ENCODE measurements at regions not wholly inside any gene's neighbourhood (a gene's known extent, or its start where the extent isn't known, plus 50 kb on each side); places are given as distances from the start of the nearest gene placed in this dataset.

DNA sequence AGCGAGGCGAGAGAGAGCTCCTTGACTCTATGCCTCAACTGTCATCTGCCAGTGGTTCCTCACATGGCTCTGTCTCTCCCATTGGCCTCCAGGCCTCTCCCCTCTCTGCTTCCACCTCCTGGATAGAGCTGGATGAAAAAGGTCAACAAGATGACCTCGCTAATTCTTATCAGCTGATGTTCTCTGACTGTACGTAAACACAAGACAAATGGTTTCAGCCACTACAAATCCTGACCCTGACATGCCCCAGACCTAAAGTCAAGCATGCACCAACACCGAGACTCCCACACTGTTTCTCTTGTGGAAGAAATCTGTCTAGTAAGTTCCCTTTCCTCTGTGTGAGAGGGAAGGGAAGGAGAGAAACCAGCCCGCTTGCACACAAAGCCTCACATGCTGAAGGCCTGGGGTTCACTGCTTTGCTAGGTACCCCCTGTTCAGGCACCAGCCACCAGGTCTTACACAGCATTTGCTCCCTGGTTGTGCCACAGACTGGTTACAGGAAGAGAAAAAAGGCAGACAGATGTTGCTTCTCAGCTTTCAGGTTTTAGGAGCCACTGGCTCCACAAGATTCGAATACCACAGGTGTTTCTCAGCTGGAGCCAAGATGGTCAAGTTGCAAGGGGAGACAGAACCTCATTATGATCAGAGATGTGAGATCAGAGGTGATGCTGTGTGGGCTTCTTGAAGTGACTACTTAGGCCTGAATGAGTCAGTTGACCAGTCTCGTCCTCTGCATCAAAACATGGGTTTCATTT lies 592.5 kb downstream of the CCDC171 start:
- Histone ChIP-seq H3K27me3 (replicated peaks) (no peaks in the 10 kb centered on the region), H3K4me3 (ENCODE audit: low read depth, low read length) (no peak overlapping the region), H3K36me3 (replicated peaks) (no peaks in the 10 kb centered on the region), H3K27ac (no peak overlapping the region)
- in situ Hi-C loops (cut with HindIII; ENCODE audit: low pct_ligation_motif_present, low sequenced_read_pairs): no loop called here
- DNase-seq: no peak
- TF ChIP-seq, protein P1, sequence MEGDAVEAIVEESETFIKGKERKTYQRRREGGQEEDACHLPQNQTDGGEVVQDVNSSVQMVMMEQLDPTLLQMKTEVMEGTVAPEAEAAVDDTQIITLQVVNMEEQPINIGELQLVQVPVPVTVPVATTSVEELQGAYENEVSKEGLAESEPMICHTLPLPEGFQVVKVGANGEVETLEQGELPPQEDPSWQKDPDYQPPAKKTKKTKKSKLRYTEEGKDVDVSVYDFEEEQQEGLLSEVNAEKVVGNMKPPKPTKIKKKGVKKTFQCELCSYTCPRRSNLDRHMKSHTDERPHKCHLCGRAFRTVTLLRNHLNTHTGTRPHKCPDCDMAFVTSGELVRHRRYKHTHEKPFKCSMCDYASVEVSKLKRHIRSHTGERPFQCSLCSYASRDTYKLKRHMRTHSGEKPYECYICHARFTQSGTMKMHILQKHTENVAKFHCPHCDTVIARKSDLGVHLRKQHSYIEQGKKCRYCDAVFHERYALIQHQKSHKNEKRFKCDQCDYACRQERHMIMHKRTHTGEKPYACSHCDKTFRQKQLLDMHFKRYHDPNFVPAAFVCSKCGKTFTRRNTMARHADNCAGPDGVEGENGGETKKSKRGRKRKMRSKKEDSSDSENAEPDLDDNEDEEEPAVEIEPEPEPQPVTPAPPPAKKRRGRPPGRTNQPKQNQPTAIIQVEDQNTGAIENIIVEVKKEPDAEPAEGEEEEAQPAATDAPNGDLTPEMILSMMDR (IDR thresholded peaks at IDR 0.05; ENCODE audit: low read depth, low read length, missing control alignments): no peak

DNA sequence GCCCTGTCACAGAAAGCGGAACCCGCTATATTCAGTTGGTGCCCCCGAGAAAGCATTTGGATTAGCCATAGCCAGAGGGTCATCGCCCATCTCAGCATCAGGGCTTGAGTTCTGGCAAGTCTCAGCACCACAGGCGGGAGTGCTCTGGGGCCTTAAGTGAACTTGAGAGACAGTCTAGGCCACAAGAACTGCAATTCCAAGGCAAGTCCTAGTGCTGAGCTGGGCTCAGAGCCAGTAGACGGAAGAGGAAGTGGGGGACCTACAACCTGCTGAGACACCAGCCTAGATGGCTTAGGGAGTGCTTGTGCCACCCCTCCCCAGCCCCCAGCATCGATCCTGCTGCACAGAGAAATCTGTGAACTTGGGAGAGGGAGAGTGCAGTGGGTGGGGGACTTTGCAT lies 594.9 kb downstream of the CCDC171 start:
- in situ Hi-C loops (cut with HindIII; ENCODE audit: low pct_ligation_motif_present, low sequenced_read_pairs): no loop called here
- Histone ChIP-seq H3K4me3 (ENCODE audit: low read depth, low read length) (no peak overlapping the region), H3K27me3 (replicated peaks) (no peaks in the 10 kb centered on the region), H3K27ac (no peak overlapping the region), H3K36me3 (replicated peaks) (no peaks in the 10 kb centered on the region)
- TF ChIP-seq, protein P1 (IDR thresholded peaks at IDR 0.05; ENCODE audit: low read depth, low read length, missing control alignments): no peak
- DNase-seq: no peak

DNA sequence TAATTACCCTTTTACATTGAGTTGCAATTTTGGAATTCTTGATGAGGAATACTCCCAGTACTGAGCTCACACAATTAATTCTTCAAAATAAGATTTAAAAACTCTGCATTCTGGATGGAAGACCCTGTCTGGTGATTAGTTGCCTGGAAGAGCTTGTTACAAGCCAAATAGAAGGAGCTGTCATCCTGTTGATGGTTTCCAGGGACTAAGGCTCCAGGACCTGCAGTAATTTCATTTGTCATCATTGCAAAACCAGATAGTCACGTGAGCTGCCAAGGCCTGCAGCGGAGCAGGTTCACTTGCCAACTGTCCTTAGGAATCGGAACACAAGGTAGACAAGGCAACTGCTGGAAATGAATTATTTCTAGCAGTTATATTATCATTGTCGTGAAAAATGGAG lies 597.7 kb downstream of the CCDC171 start:
- H3K4me3 ChIP-seq (ENCODE audit: low read depth, low read length): no peak overlapping the region
- in situ Hi-C loops (cut with HindIII; ENCODE audit: low pct_ligation_motif_present, low sequenced_read_pairs): no loop called here
- no peaks in the 10 kb centered on the region for H3K27me3 ChIP-seq (replicated peaks)
- DNase-seq: no peak
- TF ChIP-seq, protein P1 (IDR thresholded peaks at IDR 0.05; ENCODE audit: low read depth, low read length, missing control alignments): no peak
- H3K36me3 ChIP-seq (replicated peaks): no peaks in the 10 kb centered on the region
- H3K27ac ChIP-seq: no peak overlapping the region

DNA sequence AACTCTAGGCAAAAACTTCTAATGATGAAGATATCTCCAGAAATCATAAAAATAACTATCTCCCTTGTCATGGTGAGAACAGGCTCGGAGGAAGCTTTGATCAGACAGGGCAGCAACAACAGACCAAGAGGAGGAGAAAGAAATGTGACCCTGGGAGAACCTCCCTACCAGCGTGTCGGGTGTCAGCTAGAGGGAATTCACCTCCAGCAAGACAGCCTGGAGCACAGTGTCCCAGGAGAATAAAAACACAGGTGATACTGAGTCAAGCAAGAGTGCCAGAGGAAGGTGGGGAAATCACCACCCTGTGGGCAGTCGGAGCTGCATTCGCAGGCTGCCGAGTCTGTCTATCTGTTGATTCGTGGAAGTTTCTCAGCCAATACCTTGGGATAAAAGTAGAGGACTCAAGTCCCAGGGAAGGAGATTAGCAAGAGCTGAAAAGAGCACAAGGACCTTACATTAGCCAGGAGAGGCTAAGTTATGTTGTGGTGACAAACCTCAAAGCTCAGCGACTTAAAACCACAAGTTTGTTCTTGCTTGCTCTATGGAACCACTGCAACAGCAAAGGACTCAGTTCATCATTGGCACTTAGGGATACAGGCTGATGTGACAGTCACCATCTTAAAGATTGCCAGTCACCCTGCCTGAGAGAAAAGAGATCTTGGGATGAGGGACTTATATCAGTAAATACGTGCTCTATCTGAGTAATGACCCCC lies 598.3 kb downstream of the CCDC171 start:
- TF ChIP-seq, protein P1 (IDR thresholded peaks at IDR 0.05; ENCODE audit: low read depth, low read length, missing control alignments): no peak
- no peak for DNase-seq
- Histone ChIP-seq H3K27ac (no peak overlapping the region), H3K4me3 (ENCODE audit: low read depth, low read length) (no peak overlapping the region), H3K36me3 (replicated peaks) (no peaks in the 10 kb centered on the region), H3K27me3 (replicated peaks) (no peaks in the 10 kb centered on the region)
- in situ Hi-C loops (cut with HindIII; ENCODE audit: low pct_ligation_motif_present, low sequenced_read_pairs): no loop called here

DNA sequence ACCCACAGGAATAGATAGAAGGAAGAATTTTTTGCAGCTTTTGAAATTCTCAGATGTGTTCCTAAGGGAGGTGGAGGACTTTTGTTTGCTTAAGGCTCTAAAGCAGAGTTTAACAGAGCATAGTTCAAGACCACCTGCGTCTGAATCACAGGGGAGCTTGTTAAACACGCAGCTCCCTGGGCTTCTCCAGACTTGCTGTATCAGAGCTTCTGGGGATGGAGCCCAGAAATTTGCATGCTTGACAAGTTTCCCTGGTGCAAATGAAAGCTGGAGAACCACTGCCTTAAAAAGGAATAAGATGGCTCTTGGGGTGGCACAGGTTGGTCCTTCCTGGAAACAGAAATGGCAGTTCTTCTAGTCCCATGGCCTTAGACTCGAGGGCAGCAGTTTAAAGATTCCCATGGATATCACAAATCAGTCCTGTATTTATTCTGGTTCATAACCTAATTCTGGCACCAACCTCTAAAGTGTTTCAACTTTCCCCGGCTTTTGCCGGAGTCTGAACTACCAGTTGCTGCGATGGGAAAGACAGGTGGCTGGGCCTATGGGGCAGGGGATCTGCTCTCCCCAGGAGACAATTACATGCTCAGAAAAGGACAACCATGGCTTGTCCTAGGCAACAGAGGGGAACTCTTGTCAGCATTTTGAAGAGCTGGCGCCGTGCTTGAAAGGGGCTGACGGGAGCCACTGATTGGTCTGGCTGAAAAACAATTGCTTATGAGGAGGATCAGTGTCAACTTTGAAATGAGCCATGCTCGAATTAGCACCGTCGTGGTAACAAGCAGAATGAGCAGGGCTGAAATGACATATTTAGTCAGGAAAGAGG lies 599.6 kb downstream of the CCDC171 start:
- in situ Hi-C loops (cut with HindIII; ENCODE audit: low pct_ligation_motif_present, low sequenced_read_pairs): no loop called here
- Histone ChIP-seq H3K27me3 (replicated peaks) (no peaks in the 10 kb centered on the region), H3K36me3 (replicated peaks) (no peaks in the 10 kb centered on the region), H3K27ac (no peak overlapping the region), H3K4me3 (ENCODE audit: low read depth, low read length) (no peak overlapping the region)
- TF ChIP-seq, protein P1 (IDR thresholded peaks at IDR 0.05; ENCODE audit: low read depth, low read length, missing control alignments): no peak
- no peak for DNase-seq
